Uterus (tissue), 3 donors: ENCODE measurements at regions not wholly inside any gene's neighbourhood (a gene's known extent, or its start where the extent isn't known, plus 50 kb on each side); places are given as distances from the start of the nearest gene placed in this dataset.

Source experiments
- DNase-seq, 2 donors: peaks; one replicate each; pipeline ENCODE4 v3.0.0-alpha.2; 2019 to 2020
- H3K27ac ChIP-seq, 2 donors: fragments of 200-600 bp; sonication (generic); 1 replicate in 1 of 2; 2 replicates in 1 of 2; pipeline ENCODE4 v1.5.1; 2016 to 2018
- H3K27me3 ChIP-seq, 2 donors: fragments of 200-600 bp; sonication (generic); one replicate each; pipeline ENCODE4 v1.5.1; 2018 to 2019; ENCODE audit warnings: control low read depth in 1 of 2
- H3K36me3 ChIP-seq, 2 donors: fragments of 200-600 bp; sonication (generic); one replicate each; pipeline ENCODE4 v1.5.1; 2019; ENCODE audit warnings: control low read depth in 1 of 2
- H3K4me1 ChIP-seq, 2 donors: fragments of 200-600 bp; sonication (generic); one replicate each; pipeline ENCODE4 v1.5.1; 2018 to 2019; ENCODE audit warnings: control low read depth in 1 of 2
- H3K4me3 ChIP-seq, 2 donors: fragments of 200-600 bp; sonication (generic); 1 replicate in 1 of 2; 2 replicates in 1 of 2; pipeline ENCODE4 v1.5.1; 2018 to 2019; ENCODE audit warnings: mild to moderate bottlenecking in 1 of 2
- H3K9me3 ChIP-seq, 2 donors: fragments of 200-600 bp; sonication (generic); one replicate each; pipeline ENCODE4 v1.5.1; 2019; ENCODE audit warnings: control low read depth in 1 of 2
- POLR2A ChIP-seq, 2 donors: fragments of 450-650 bp; IDR thresholded peaks; one replicate each; pipeline ENCODE4 v1.6.1; 2016; ENCODE audit warnings: antibody characterized with exemption in 2 of 2, mild to moderate bottlenecking in 1 of 2, moderate library complexity in 1 of 2
- intact Hi-C: fragments of 100-400 bp; cut with DNase I; formaldehyde crosslinking; loops from one replicate; pipeline ENCODE4 v1.15.1; 2023; ENCODE audit warnings: low total_unique reads
- TF ChIP-seq, protein P1 (sequence below), 4 experiments: fragments of 200-600 bp in 2 of 4; fragments of 450-650 bp in 2 of 4; sonication (generic) in 2 of 4; IDR thresholded peaks; one replicate each; pipeline ENCODE4 v1.5.1; 2016 to 2019; ENCODE audit warnings: antibody characterized with exemption in 4 of 4, mild to moderate bottlenecking in 2 of 4, moderate library complexity in 1 of 4
- donor health status: DM: yes; HTN: yes; CAD: no.

DNA sequence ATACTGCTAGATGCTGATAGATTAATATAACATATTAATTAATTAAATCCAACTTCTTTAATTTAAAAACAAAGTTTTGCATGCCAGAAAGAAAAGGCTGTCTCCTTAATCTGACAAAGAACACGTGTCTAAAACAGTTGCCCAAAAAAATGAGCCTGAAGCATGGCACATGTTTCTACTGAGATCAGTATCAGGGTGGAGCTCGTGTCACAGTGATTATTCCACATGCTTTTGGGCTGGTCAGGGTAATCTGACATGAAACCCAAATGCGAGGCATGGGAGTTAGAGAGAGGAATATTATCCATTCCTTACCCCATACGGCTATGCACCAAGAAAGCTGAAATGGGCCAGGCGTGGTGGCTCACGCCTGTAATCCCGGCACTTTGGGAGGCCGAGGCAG lies 79.4 kb upstream of the ADRA2C start:
- DNase-seq = peak in 1 of 2 donors; percentile 1
- H3K4me3 ChIP-seq = no peak overlapping the region
- no peaks in the 10 kb centered on the region for H3K4me1 ChIP-seq
- no peak overlapping the region for H3K27ac ChIP-seq
- H3K27me3 ChIP-seq = no peaks in the 10 kb centered on the region
- H3K9me3 ChIP-seq = no peaks in the 10 kb centered on the region
- intact Hi-C loops = no loop called here
- no peaks in the 10 kb centered on the region for H3K36me3 ChIP-seq
- TF ChIP-seq, protein P1, sequence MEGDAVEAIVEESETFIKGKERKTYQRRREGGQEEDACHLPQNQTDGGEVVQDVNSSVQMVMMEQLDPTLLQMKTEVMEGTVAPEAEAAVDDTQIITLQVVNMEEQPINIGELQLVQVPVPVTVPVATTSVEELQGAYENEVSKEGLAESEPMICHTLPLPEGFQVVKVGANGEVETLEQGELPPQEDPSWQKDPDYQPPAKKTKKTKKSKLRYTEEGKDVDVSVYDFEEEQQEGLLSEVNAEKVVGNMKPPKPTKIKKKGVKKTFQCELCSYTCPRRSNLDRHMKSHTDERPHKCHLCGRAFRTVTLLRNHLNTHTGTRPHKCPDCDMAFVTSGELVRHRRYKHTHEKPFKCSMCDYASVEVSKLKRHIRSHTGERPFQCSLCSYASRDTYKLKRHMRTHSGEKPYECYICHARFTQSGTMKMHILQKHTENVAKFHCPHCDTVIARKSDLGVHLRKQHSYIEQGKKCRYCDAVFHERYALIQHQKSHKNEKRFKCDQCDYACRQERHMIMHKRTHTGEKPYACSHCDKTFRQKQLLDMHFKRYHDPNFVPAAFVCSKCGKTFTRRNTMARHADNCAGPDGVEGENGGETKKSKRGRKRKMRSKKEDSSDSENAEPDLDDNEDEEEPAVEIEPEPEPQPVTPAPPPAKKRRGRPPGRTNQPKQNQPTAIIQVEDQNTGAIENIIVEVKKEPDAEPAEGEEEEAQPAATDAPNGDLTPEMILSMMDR (IDR thresholded peaks at IDR 0.05) = no peak
- no peak for TF ChIP-seq POLR2A (IDR thresholded peaks at IDR 0.05)

DNA sequence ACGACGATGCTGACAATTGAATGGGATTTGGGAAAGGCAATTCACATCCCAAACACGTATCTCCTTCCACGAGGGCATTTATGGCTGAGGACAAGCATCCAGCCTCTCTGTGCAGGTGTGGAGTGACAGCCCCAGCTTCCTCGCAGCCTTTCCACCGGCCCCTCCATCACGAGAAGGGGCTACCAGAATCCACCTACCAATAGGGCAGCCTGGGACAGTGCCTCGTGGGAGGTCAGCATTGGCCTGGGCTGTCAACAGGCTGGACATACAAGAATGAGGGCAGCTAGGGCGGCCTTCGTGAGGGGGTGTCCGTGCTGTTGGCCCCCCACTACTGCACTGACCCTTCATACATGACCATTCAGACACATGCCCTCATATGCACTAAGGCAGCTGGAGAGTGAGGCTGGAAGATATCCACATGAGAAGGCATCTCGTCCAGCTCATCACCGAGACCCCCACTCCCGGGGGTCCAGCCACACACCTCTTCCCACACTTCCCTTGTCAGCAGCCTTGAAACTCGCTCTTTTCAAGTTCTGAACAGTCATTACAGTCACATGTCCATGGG lies 81.0 kb upstream of the ADRA2C start:
- Histone ChIP-seq H3K4me3 (no peak overlapping the region), H3K36me3 (no peaks in the 10 kb centered on the region), H3K9me3 (no peaks in the 10 kb centered on the region), H3K27ac (no peak overlapping the region), H3K4me1 (no peaks in the 10 kb centered on the region), H3K27me3 (no peaks in the 10 kb centered on the region)
- TF ChIP-seq POLR2A (IDR thresholded peaks at IDR 0.05) = no peak
- peak in 1 of 2 donors; percentile 5 for DNase-seq
- intact Hi-C loops = no loop called here

DNA sequence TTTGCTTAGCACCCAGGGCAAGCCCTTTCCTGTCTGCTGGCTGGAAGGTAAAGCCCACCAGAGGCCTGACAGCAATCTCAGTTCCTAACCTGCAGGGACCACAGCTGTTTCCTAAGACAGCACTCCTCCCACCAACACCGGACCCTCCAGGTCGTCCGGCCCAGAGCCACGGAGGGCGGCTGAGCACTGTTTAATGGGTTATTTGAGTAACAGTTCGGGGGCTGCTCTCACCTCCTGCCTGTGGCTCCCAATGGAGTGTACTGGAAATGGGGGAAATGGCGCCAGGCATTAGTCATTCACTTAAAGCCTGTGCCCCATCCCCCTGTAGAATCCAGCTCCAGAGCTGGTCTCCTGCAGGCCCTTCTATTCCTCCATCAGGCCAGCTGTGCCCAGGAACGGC lies 81.6 kb upstream of the ADRA2C start:
- no peak overlapping the region for H3K4me3 ChIP-seq
- no peak overlapping the region for H3K27ac ChIP-seq
- no peaks in the 10 kb centered on the region for H3K4me1 ChIP-seq
- DNase-seq = peak in 1 of 2 donors; percentile 5
- no peaks in the 10 kb centered on the region for H3K27me3 ChIP-seq
- H3K36me3 ChIP-seq = no peaks in the 10 kb centered on the region
- TF ChIP-seq, protein P1 (IDR thresholded peaks at IDR 0.05) = no peak
- no peak for TF ChIP-seq POLR2A (IDR thresholded peaks at IDR 0.05)
- no peaks in the 10 kb centered on the region for H3K9me3 ChIP-seq
- intact Hi-C loops = no loop called here

DNA sequence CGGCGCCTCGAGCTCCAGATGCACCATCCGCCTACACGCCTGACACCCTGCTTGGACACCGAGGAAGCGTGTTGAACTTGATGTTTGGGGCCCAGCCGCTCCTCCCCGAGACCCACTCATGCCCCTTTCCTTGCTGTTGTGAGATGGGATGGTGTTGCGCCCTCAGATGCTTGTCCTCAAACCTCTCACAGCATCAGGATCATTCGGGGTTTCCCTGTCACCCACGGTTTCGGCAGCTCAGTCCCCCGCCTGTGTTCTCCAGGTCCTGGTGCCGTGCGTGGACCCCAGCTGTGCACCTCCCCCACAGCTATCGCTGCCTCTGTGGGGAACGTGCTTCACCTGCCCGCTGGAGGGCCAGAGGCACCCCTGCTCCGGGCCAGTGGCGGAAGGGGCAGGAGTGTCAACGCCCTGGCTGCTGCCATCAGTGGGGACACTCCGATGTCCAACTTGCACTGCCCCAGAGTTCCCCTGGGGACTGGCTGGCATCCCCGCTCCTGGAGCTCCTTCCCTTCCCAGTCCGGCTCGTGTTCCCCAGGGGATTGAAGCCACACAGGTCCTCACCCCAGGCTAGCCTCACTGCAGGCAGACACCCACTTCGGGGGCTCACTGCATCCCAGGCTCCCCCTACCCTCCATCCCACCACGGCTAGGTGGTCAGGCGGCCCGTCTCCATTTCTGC lies 82.3 kb upstream of the ADRA2C start:
- no peaks in the 10 kb centered on the region for H3K27me3 ChIP-seq
- H3K36me3 ChIP-seq = no peaks in the 10 kb centered on the region
- H3K27ac ChIP-seq = no peak overlapping the region
- peak in 1 of 2 donors; percentile 11 for DNase-seq
- H3K9me3 ChIP-seq = no peaks in the 10 kb centered on the region
- intact Hi-C loops = no loop called here
- no peaks in the 10 kb centered on the region for H3K4me1 ChIP-seq
- no peak overlapping the region for H3K4me3 ChIP-seq
- no peak for TF ChIP-seq POLR2A (IDR thresholded peaks at IDR 0.05)
- TF ChIP-seq, protein P1 (IDR thresholded peaks at IDR 0.05) = no peak

DNA sequence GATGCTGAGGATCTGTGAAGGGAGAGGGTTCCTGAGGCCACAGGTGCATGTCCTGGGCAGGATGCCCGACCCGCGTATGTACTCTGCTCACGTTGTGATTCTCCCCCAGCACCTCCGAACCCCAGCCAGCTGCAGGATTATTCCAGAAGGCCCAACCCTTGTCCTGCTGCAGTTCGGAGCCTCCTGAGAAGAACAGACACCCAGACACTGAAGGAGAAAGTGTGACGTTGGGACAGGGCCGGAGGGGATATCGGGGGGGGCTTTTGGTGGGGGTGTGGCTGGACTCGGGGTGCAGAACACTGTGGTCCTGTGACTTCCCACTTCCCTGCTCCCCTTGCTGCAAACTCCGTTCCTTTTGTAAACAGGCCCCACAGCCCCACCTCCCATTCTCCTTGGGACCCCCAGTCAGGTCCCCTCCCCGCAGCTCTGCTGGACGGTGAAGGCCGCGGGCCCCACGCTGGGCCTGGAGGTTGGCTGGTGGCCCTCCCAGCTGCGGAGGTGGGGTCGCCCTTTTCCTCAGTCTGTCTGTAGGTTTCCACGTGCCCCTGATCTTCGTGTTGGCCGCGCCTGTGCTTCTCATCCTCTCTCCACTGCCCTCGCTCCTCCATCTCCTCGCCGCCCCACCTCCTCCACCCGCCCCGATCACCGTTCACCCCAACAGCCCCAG lies 83.0 kb upstream of the ADRA2C start:
- H3K9me3 ChIP-seq = no peaks in the 10 kb centered on the region
- no peaks in the 10 kb centered on the region for H3K27me3 ChIP-seq
- TF ChIP-seq POLR2A (IDR thresholded peaks at IDR 0.05) = no peak
- TF ChIP-seq, protein P1 (IDR thresholded peaks at IDR 0.05) = no peak
- intact Hi-C loops = no loop called here
- H3K36me3 ChIP-seq = no peaks in the 10 kb centered on the region
- no peaks in the 10 kb centered on the region for H3K4me1 ChIP-seq
- peak in 1 of 2 donors; percentile 8 for DNase-seq
- H3K27ac ChIP-seq = no peak overlapping the region
- H3K4me3 ChIP-seq = no peak overlapping the region
